ENCODE measurements at regions not wholly inside any gene's neighbourhood (a gene's known extent, or its start where the extent isn't known, plus 50 kb on each side); places are given as distances from the start of the nearest gene placed in this dataset.

GRCh38 chr12:107145397-107145796 lies 52.0 kb upstream of the CRY1 start (continued):
- TF ChIP-seq CREB5 (CRISPR knock-in tag; IDR thresholded peaks at IDR 0.05; ENCODE audit: low read depth) (no peak), ZNF565 (CRISPR knock-in tag; conservative IDR thresholded peaks at IDR 0.05; ENCODE audit: low read depth) (no peak)

GRCh38 chr12:107148107-107148506 lies 54.8 kb upstream of the CRY1 start:
- ATAC-seq = no peak
- no peak for TF ChIP-seq TSHZ2 (CRISPR knock-in tag; IDR thresholded peaks at IDR 0.05)
- no peak for TF ChIP-seq ZFP30 (CRISPR knock-in tag; IDR thresholded peaks at IDR 0.05)
- TF ChIP-seq TOX (CRISPR knock-in tag; IDR thresholded peaks at IDR 0.05; ENCODE audit: borderline replicate concordance) = no peak
- TF ChIP-seq GLIS3 (CRISPR knock-in tag; IDR thresholded peaks at IDR 0.05) = no peak
- TF ChIP-seq PPARA (CRISPR knock-in tag; IDR thresholded peaks at IDR 0.05; ENCODE audit: borderline replicate concordance) = no peak
- no peak for TF ChIP-seq ARNTL (CRISPR knock-in tag; IDR thresholded peaks at IDR 0.05; ENCODE audit: borderline replicate concordance, low read depth)
- no peak for TF ChIP-seq ISL1 (CRISPR knock-in tag; IDR thresholded peaks at IDR 0.05)
- TF ChIP-seq ZNF8 (CRISPR knock-in tag; IDR thresholded peaks at IDR 0.05) = no peak
- TF ChIP-seq RARB (CRISPR knock-in tag; IDR thresholded peaks at IDR 0.05) = no peak
- TF ChIP-seq ZC3H10 (CRISPR knock-in tag; IDR thresholded peaks at IDR 0.05) = no peak
- no peak for TF ChIP-seq ZNF565 (CRISPR knock-in tag; conservative IDR thresholded peaks at IDR 0.05; ENCODE audit: low read depth)
- TF ChIP-seq OSR1 (CRISPR knock-in tag; IDR thresholded peaks at IDR 0.05) = no peak

GRCh38 chr12:107152315-107152714 lies 59.0 kb upstream of the CRY1 start:
- ATAC-seq = no peak
- no peak for TF ChIP-seq TOX (CRISPR knock-in tag; IDR thresholded peaks at IDR 0.05; ENCODE audit: borderline replicate concordance)
- TF ChIP-seq ISL1 (CRISPR knock-in tag; IDR thresholded peaks at IDR 0.05) = no peak
- no peak for TF ChIP-seq CREB5 (CRISPR knock-in tag; IDR thresholded peaks at IDR 0.05; ENCODE audit: low read depth)
- no peak for TF ChIP-seq BACH2 (CRISPR knock-in tag; IDR thresholded peaks at IDR 0.05; ENCODE audit: borderline replicate concordance)
- no peak for TF ChIP-seq PATZ1 (CRISPR knock-in tag; IDR thresholded peaks at IDR 0.05; ENCODE audit: borderline replicate concordance)
- TF ChIP-seq TSHZ2 (CRISPR knock-in tag; IDR thresholded peaks at IDR 0.05) = no peak
- no peak for TF ChIP-seq ZNF70 (CRISPR knock-in tag; IDR thresholded peaks at IDR 0.05)
- no peak for TF ChIP-seq ZC3H10 (CRISPR knock-in tag; IDR thresholded peaks at IDR 0.05)
- no peak for TF ChIP-seq SNAI2 (CRISPR knock-in tag; IDR thresholded peaks at IDR 0.05)
- no peak for TF ChIP-seq CSDC2 (CRISPR knock-in tag; IDR thresholded peaks at IDR 0.05)
- TF ChIP-seq RARB (CRISPR knock-in tag; IDR thresholded peaks at IDR 0.05) = no peak
- no peak for TF ChIP-seq GLIS3 (CRISPR knock-in tag; IDR thresholded peaks at IDR 0.05)
- no peak for TF ChIP-seq POU6F1 (CRISPR knock-in tag; IDR thresholded peaks at IDR 0.05; ENCODE audit: borderline replicate concordance, low read depth)
- TF ChIP-seq ZNF8 (CRISPR knock-in tag; IDR thresholded peaks at IDR 0.05) = no peak
